Neural cell (in vitro differentiated cells): ENCODE measurements at regions not wholly inside any gene's neighbourhood (a gene's known extent, or its start where the extent isn't known, plus 50 kb on each side); places are given as distances from the start of the nearest gene placed in this dataset.

Source experiments
- H2AFZ ChIP-seq: fragments of 200-600, 300-800 bp; sonication (generic), shearing (Covaris generic); 2 replicates; pipeline ENCODE4 v1.6.0; 2014; ENCODE audit warnings: low read depth, mild to moderate bottlenecking, antibody characterized with exemption, low read length, moderate library complexity
- H3F3A ChIP-seq: fragments of 200-600 bp; shearing (Covaris generic); 2 replicates; pipeline ENCODE4 v1.6.1; 2016; ENCODE audit warnings: mild to moderate bottlenecking, moderate library complexity, mixed read lengths, antibody characterized with exemption, low read length; ENCODE audit not compliant: insufficient read depth, poor library complexity, severe bottlenecking
- H3K27ac ChIP-seq: fragments of 200-600, 300-800 bp; sonication (generic), shearing (Covaris generic); 2 replicates; pipeline ENCODE4 v1.5.1; 2014; ENCODE audit warnings: mild to moderate bottlenecking, low read length, moderate library complexity
- H3K27me3 ChIP-seq: fragments of 300-800, 200-600 bp; sonication (generic), shearing (Covaris generic); 2 replicates; pipeline ENCODE4 v1.6.0; 2014; ENCODE audit warnings: mild to moderate bottlenecking, low read depth, low read length, moderate library complexity; ENCODE audit not compliant: insufficient read depth
- H3K36me3 ChIP-seq: fragments of 300-800, 200-600 bp; sonication (generic), shearing (Covaris generic); 2 replicates; pipeline ENCODE4 v1.5.1; 2014; ENCODE audit warnings: mild to moderate bottlenecking, antibody characterized with exemption, low read length, moderate library complexity; ENCODE audit not compliant: insufficient read depth
- H3K4me2 ChIP-seq: fragments of 300-800, 200-600 bp; sonication (generic), shearing (Covaris generic); 2 replicates; pipeline ENCODE4 v1.6.0; 2014; ENCODE audit warnings: mild to moderate bottlenecking, low read length
- H3K4me3 ChIP-seq: fragments of 300-800, 200-600 bp; sonication (generic), shearing (Covaris generic); 2 replicates; pipeline ENCODE4 v1.5.1; 2014; ENCODE audit warnings: mild to moderate bottlenecking, low read length, moderate library complexity
- H3K79me2 ChIP-seq: fragments of 200-600 bp; shearing (Covaris generic); replicated peaks from 2 replicates; pipeline ENCODE4 v1.6.0; 2014; ENCODE audit warnings: mild to moderate bottlenecking, low read length, moderate library complexity; ENCODE audit not compliant: insufficient read depth
- H3K9ac ChIP-seq: fragments of 300-800, 200-600 bp; sonication (generic), shearing (Covaris generic); 2 replicates; pipeline ENCODE4 v1.6.1; 2016; ENCODE audit warnings: mild to moderate bottlenecking, low read length, mixed read lengths
- H3K9me2 ChIP-seq: fragments of 200-600 bp; shearing (Covaris generic); 2 replicates; pipeline ENCODE4 v1.6.1; 2016; ENCODE audit warnings: mild to moderate bottlenecking, low read length, mixed read lengths; ENCODE audit not compliant: insufficient read depth
- H3K9me3 ChIP-seq: fragments of 200-600, 300-800 bp; sonication (generic), shearing (Covaris generic); 2 replicates; pipeline ENCODE4 v1.6.1; 2016; ENCODE audit warnings: mild to moderate bottlenecking, mixed run types, low read length, moderate library complexity, mixed read lengths
- H4K20me1 ChIP-seq: fragments of 200-600 bp; shearing (Covaris generic); 2 replicates; pipeline ENCODE4 v1.6.1; 2016; ENCODE audit warnings: mild to moderate bottlenecking, mixed run types; ENCODE audit not compliant: insufficient read depth
- CTCF ChIP-seq: fragments of 450-650 bp; IDR thresholded peaks from 2 replicates; pipeline ENCODE4 v1.5.1; 2014; ENCODE audit warnings: antibody characterized with exemption, mild to moderate bottlenecking, moderate library complexity; ENCODE audit not compliant: poor library complexity, severe bottlenecking
- EP300 ChIP-seq: fragments of 450-650 bp; conservative IDR thresholded peaks from 2 replicates; pipeline ENCODE4 v1.6.1; 2014; ENCODE audit warnings: antibody characterized with exemption, mild to moderate bottlenecking, moderate library complexity; ENCODE audit not compliant: poor library complexity, severe bottlenecking
- EZH2 ChIP-seq: fragments of 200-600, 300-800 bp; shearing (Covaris generic), sonication (generic); IDR thresholded peaks from 2 replicates; pipeline ENCODE4 v1.6.1; 2014; ENCODE audit warnings: antibody characterized with exemption, low read length, borderline replicate concordance, mild to moderate bottlenecking; ENCODE audit not compliant: insufficient read depth, poor library complexity, severe bottlenecking
- MXI1 ChIP-seq: fragments of 450-650 bp; conservative IDR thresholded peaks from 2 replicates; pipeline ENCODE4 v1.6.1; 2014; ENCODE audit warnings: antibody characterized with exemption, mild to moderate bottlenecking; ENCODE audit not compliant: poor library complexity, severe bottlenecking
- POLR2AphosphoS5 ChIP-seq: IDR thresholded peaks from 2 replicates; pipeline ENCODE4 v1.6.1; 2012
- RAD21 ChIP-seq: fragments of 450-650 bp; conservative IDR thresholded peaks from 2 replicates; pipeline ENCODE4 v1.6.1; 2014; ENCODE audit warnings: antibody characterized with exemption, mild to moderate bottlenecking, moderate library complexity
- REST ChIP-seq: IDR thresholded peaks from 2 replicates; pipeline ENCODE4 v1.6.1; 2012; ENCODE audit warnings: borderline replicate concordance
- SMC3 ChIP-seq: fragments of 450-650 bp; conservative IDR thresholded peaks from 2 replicates; pipeline ENCODE4 v1.6.1; 2014; ENCODE audit warnings: antibody characterized with exemption, mild to moderate bottlenecking, moderate library complexity; ENCODE audit not compliant: poor library complexity
- TAF1 ChIP-seq: IDR thresholded peaks from 2 replicates; pipeline ENCODE4 v1.6.1; 2012; ENCODE audit warnings: low read depth

DNA sequence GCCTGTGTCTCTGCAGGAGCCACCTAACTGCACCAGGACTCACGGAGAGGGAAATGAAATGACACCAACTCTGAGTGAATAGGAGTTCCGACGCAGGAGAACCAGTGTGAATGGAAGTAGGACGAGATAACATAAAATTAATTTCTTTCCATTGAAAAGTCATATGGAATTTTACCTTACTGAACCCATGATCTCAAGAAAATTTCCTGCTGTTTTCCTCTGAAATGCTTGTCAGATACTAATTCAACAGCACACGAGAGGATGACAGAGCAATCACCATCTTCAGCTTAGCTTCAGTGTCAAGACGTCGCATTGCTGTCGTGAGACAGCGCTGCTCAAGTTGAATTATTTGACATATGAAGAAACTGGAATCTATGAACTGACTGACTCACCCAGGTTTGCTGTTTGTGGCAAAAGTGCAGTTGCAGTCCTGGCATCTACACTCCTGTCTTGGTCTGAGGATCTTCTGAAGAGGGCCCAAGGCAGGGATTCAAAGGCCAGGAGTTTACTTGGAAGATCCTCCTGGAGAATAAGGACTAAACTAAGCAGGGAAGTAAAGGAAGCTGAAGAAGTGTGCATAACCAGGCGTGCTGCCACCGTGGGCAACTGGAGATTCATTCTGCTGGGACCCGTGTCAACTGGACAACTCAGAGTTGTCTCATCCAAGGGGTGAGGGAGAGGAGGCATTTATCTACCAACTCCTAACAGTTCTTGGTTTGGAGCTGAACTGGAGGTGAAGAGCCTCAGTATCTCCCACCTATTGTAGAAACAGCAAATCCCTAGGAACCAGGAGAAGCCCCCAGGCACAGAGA is 214.4 kb upstream of the IRS2 start (continued):
- TF ChIP-seq POLR2AphosphoS5: peak; percentile 98

DNA sequence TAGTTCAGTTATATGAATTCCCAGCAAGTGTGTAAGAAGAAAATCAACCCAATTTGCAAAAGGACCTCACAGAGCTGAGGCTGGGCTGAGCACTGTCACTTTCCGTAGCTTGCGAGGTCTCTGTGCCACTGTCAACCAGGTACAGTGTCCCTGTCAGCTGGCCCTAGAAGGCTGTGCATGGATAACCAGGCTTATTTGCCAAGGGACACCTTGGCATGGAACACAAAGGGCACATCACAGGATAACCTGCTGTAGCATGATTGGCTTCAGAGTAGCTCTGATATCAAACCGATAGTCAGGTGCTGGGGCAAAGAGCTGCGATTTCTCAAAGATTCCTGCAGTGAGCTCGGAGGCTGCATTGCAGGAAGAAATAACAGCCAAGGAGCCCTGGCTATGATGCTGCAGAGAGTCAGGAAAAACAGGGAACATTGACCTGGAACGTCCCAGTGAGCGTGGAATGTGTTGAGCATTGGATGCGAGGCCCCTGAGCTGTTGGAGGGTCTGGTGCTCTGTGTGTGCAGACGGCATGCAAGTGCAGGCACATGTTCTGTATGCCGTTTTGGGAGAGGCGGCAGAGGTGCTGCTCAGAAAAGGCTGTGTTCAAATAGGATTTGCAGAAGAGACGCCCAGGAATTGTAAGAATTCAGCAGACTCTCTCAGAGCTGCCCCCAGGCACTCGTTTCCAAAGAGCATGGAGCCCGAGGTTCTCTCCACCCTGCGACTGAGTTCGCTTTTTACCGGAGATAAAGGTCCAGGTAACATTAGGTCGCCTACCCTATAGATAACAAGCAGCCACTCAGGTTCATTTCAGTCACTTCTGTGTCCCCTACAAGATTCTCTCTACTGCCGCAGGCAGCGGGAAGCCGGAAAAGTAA is 213.5 kb upstream of the IRS2 start:
- Histone ChIP-seq H3K79me2 (no peaks in the 10 kb centered on the region), H3K27me3 (no peaks in the 10 kb centered on the region), H3K36me3 (no peaks in the 10 kb centered on the region), H3K9me3 (no peaks in the 10 kb centered on the region), H3K9me2 (no peaks in the 10 kb centered on the region), H3K4me3 (peak overlapping the region; percentile 45), H3K4me2 (no peak overlapping the region), H2AFZ (no peak overlapping the region), H3K27ac (peak overlapping the region; percentile 46), H3K9ac (peak overlapping the region; percentile 11), H3F3A (peaks cover 6% of the 10 kb centered on the region), H4K20me1 (no peaks in the 10 kb centered on the region)
- no peak for TF ChIP-seq EZH2
- TF ChIP-seq TAF1: no peak
- TF ChIP-seq EP300: no peak
- TF ChIP-seq MXI1: no peak
- no peak for TF ChIP-seq POLR2AphosphoS5
- no peak for TF ChIP-seq SMC3
- TF ChIP-seq CTCF: no peak
- no peak for TF ChIP-seq RAD21
- no peak for TF ChIP-seq REST
